ENCODE measurements at regions not wholly inside any gene's neighbourhood (a gene's known extent, or its start where the extent isn't known, plus 50 kb on each side); places are given as distances from the start of the nearest gene placed in this dataset.

DNA sequence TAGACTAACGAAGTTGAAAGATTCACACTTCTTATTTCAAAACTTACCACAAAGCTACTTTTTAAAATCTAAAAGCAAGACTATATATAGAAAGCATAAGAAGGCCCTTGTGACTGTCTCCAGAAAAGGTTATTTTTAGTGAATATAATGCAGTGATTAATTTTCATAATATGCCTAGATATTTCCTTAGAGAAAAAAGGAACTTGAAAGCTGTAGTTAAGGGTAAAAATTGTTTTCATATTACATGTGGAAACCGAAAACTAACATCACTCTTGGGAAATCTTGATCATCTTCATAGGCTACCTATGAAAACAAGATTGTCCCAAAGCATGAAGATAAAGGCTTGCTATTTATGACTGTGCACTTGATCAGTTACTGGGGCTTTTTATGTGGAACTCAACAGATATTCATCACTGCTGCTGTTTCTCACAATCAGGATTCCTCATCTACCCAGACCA, 223.2 kb downstream of the SH2D4B start:
- no peak overlapping the region for H3K27ac ChIP-seq (ENCODE audit: low read length in 2 of 2)
- no peak overlapping the region for H3K9ac ChIP-seq (ENCODE audit: low read length)
- H3K27me3 ChIP-seq (replicated peaks in 1 of 4; ENCODE audit: control extremely low read depth in 1 of 4, control insufficient read depth in 3 of 4, insufficient read depth in 4 of 4, low read length in 3 of 4), result peaks cover 0 to under 1% (median 0%) of the 10 kb centered on the region in 4 experiments
- no peaks in the 10 kb centered on the region for H3K36me3 ChIP-seq (replicated peaks in 1 of 2; ENCODE audit: control extremely low read depth in 1 of 2, control insufficient read depth in 1 of 2, extremely low read depth in 1 of 2, insufficient read depth in 2 of 2, low read length in 1 of 2)
- H4K20me1 ChIP-seq (ENCODE audit: control insufficient read depth, insufficient read depth, low read length, poor library complexity, severe bottlenecking), result no peaks in the 10 kb centered on the region
- H3K79me2 ChIP-seq (ENCODE audit: control insufficient read depth, insufficient read depth, low read length), result no peaks in the 10 kb centered on the region
- ChIA-PET CTCF (no interaction called here), POLR2A (no interaction called here)
- H3K9me3 Mint-ChIP-seq (ENCODE audit: insufficient read depth), result no peaks in the 10 kb centered on the region
- H3K4me1 Mint-ChIP-seq, result no peaks in the 10 kb centered on the region
- TF ChIP-seq, protein P1, sequence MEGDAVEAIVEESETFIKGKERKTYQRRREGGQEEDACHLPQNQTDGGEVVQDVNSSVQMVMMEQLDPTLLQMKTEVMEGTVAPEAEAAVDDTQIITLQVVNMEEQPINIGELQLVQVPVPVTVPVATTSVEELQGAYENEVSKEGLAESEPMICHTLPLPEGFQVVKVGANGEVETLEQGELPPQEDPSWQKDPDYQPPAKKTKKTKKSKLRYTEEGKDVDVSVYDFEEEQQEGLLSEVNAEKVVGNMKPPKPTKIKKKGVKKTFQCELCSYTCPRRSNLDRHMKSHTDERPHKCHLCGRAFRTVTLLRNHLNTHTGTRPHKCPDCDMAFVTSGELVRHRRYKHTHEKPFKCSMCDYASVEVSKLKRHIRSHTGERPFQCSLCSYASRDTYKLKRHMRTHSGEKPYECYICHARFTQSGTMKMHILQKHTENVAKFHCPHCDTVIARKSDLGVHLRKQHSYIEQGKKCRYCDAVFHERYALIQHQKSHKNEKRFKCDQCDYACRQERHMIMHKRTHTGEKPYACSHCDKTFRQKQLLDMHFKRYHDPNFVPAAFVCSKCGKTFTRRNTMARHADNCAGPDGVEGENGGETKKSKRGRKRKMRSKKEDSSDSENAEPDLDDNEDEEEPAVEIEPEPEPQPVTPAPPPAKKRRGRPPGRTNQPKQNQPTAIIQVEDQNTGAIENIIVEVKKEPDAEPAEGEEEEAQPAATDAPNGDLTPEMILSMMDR (IDR thresholded peaks at IDR 0.05), result no peak
- no peak for TF ChIP-seq EZH2 (IDR thresholded peaks at IDR 0.05; ENCODE audit: borderline replicate concordance, insufficient read depth, low read depth, low read length, poor library complexity, severe bottlenecking)
- H3K9me3 ChIP-seq (ENCODE audit: control extremely low read depth in 1 of 3, control insufficient read depth in 2 of 3, insufficient read depth in 1 of 3, low read length in 2 of 3), result no peaks in the 10 kb centered on the region
- intact Hi-C loops (cut with micrococcal nuclease), result no loop called here
- no peaks in the 10 kb centered on the region for H3K4me1 ChIP-seq (ENCODE audit: control insufficient read depth in 2 of 2, insufficient read depth in 2 of 2, low read length in 2 of 2)
- H3K4me3 Mint-ChIP-seq, result no peak overlapping the region
- peaks cover 7% of the 10 kb centered on the region for H3K27me3 Mint-ChIP-seq
- H2AFZ ChIP-seq (ENCODE audit: insufficient read depth, low read depth, low read length, poor library complexity, severe bottlenecking), result no peak overlapping the region
- H3K4me3 ChIP-seq (ENCODE audit: control extremely low read depth in 1 of 5, extremely low read depth in 1 of 5, insufficient read depth in 1 of 5, low read depth in 2 of 5, low read length in 4 of 5), result no peak overlapping the region
- no peak overlapping the region for H3K27ac Mint-ChIP-seq
- no peak for DNase-seq
- no peak overlapping the region for H3K4me2 ChIP-seq (replicated peaks; ENCODE audit: low read depth, low read length, poor library complexity, severe bottlenecking)
- no CpG with 5 or more reads among the region's 2 CpGs for WGBS (ENCODE audit: insufficient coverage)
- ATAC-seq (ENCODE audit: low read depth), result no peak

GRCh38 chr10:80767963-80768362, 230.3 kb downstream of the SH2D4B start:
- no peak for DNase-seq
- Mint-ChIP-seq H3K4me3 (no peak overlapping the region), H3K27ac (no peak overlapping the region), H3K4me1 (no peaks in the 10 kb centered on the region), H3K27me3 (peaks cover 22% of the 10 kb centered on the region), H3K9me3 (ENCODE audit: insufficient read depth) (no peaks in the 10 kb centered on the region)
- Histone ChIP-seq H3K27ac (ENCODE audit: low read length in 2 of 2) (no peak overlapping the region), H3K9ac (ENCODE audit: low read length) (no peak overlapping the region), H3K4me3 (ENCODE audit: control extremely low read depth in 1 of 5, extremely low read depth in 1 of 5, insufficient read depth in 1 of 5, low read depth in 2 of 5, low read length in 4 of 5) (no peak overlapping the region), H3K79me2 (ENCODE audit: control insufficient read depth, insufficient read depth, low read length) (no peaks in the 10 kb centered on the region), H3K36me3 (replicated peaks in 1 of 2; ENCODE audit: control extremely low read depth in 1 of 2, control insufficient read depth in 1 of 2, extremely low read depth in 1 of 2, insufficient read depth in 2 of 2, low read length in 1 of 2) (no peaks in the 10 kb centered on the region), H3K27me3 (replicated peaks in 1 of 4; ENCODE audit: control extremely low read depth in 1 of 4, control insufficient read depth in 3 of 4, insufficient read depth in 4 of 4, low read length in 3 of 4) (peaks cover 0 to 4% (median 0%) of the 10 kb centered on the region in 4 experiments), H3K4me1 (ENCODE audit: control insufficient read depth in 2 of 2, insufficient read depth in 2 of 2, low read length in 2 of 2) (no peaks in the 10 kb centered on the region), H3K4me2 (replicated peaks; ENCODE audit: low read depth, low read length, poor library complexity, severe bottlenecking) (no peak overlapping the region), H2AFZ (ENCODE audit: insufficient read depth, low read depth, low read length, poor library complexity, severe bottlenecking) (no peak overlapping the region), H4K20me1 (ENCODE audit: control insufficient read depth, insufficient read depth, low read length, poor library complexity, severe bottlenecking) (no peaks in the 10 kb centered on the region), H3K9me3 (ENCODE audit: control extremely low read depth in 1 of 3, control insufficient read depth in 2 of 3, insufficient read depth in 1 of 3, low read length in 2 of 3) (no peaks in the 10 kb centered on the region)
- CTCF ChIA-PET, result no interaction called here
- POLR2A ChIA-PET, result no interaction called here
- intact Hi-C loops (cut with micrococcal nuclease), result no loop called here
- WGBS (ENCODE audit: insufficient coverage), result no CpG with 5 or more reads among the region's 1 CpG
- ATAC-seq (ENCODE audit: low read depth), result no peak
- TF ChIP-seq, protein P1 (IDR thresholded peaks at IDR 0.05), result no peak
- no peak for TF ChIP-seq EZH2 (IDR thresholded peaks at IDR 0.05; ENCODE audit: borderline replicate concordance, insufficient read depth, low read depth, low read length, poor library complexity, severe bottlenecking)

All from B cell (primary cell).